Ishikawa (cell line): ENCODE measurements at regions not wholly inside any gene's neighbourhood (a gene's known extent, or its start where the extent isn't known, plus 50 kb on each side); places are given as distances from the start of the nearest gene placed in this dataset.

Experiments used
- EP300 ChIP-seq: IDR thresholded peaks from 2 replicates; pipeline ENCODE4 v1.6.1; 2012; ENCODE audit warnings: borderline replicate concordance
- FOXM1 ChIP-seq: IDR thresholded peaks from 2 replicates; pipeline ENCODE4 v1.6.1; 2012; ENCODE audit warnings: low read depth, borderline replicate concordance
- RAD21 ChIP-seq: IDR thresholded peaks from 2 replicates; pipeline ENCODE4 v1.6.1; 2012; ENCODE audit warnings: low read depth
- REST ChIP-seq: IDR thresholded peaks from 2 replicates; pipeline ENCODE4 v1.6.1; 2012; ENCODE audit warnings: low read depth, mild to moderate bottlenecking

DNA sequence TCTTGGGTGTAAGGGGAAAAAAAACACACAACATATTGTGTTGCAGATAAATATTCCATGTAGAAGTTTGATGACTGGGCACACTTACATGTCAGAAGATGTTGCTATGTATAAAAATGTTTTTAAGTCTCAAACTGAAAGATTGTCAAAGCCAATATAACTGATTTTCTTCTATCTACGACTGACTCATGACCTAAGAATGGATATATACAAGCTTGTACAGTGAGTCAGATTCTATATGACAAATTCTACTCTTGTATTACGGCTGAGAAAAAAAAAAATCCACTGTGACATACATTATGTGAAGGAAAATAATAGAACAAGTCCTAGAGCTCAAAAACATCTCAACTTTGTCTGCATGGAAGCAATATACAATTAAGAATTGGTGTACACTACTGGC is 343.0 kb upstream of the PCDH15 start:
- TF ChIP-seq REST: no peak
- no peak for TF ChIP-seq EP300
- TF ChIP-seq RAD21: no peak
- TF ChIP-seq FOXM1: no peak
